CD4-positive, alpha-beta T cell (primary cell): ENCODE measurements at regions not wholly inside any gene's neighbourhood (a gene's known extent, or its start where the extent isn't known, plus 50 kb on each side); places are given as distances from the start of the nearest gene placed in this dataset.

Experiments used
- ATAC-seq: fragments of 200-7000 bp; cut with Tn5 transposase; one replicate; pipeline ENCODE4 v1.10.0; 2022; ENCODE audit warnings: mild to moderate bottlenecking; ENCODE audit not compliant: poor library complexity
- CTCF ChIA-PET: fragments of 350-600 bp; sonication (Branson Sonifier 250); formaldehyde crosslinking; loops from one replicate; lab custom pipeline; 2021; ENCODE audit warnings: antibody characterized with exemption, inconsistent platforms; lab: Charles Lee
- POLR2A ChIA-PET: fragments of 350-600 bp; sonication (Branson Sonifier 250); formaldehyde crosslinking; loops from one replicate; lab custom pipeline; 2021; ENCODE audit warnings: antibody characterized with exemption, inconsistent platforms; lab: Charles Lee
- DNase-seq, 14 experiments: peaks; one replicate each; pipeline ENCODE4 v3.0.0-alpha.2; 2013 to 2020; ENCODE audit warnings: mixed read lengths in 2 of 14
- H3K27ac ChIP-seq, 2 donors: one replicate each; pipeline versions ENCODE4 v1.5.1 to v1.7.0; 2013; ENCODE audit warnings: low read length in 2 of 2, low read depth in 1 of 2, mild to moderate bottlenecking in 1 of 2
- H3K27me3 ChIP-seq, 2 experiments: 1 replicate in 1 of 2; 2 replicates in 1 of 2; pipeline versions ENCODE4 v1.6.1 to v1.7.0; 2013; ENCODE audit warnings: low read length in 2 of 2, control low read depth in 1 of 2, mild to moderate bottlenecking in 1 of 2, moderate library complexity in 1 of 2; ENCODE audit not compliant: insufficient read depth in 2 of 2, control insufficient read depth in 1 of 2
- H3K36me3 ChIP-seq: one replicate; pipeline ENCODE4 v1.6.1; 2013; ENCODE audit warnings: low read length, control low read depth; ENCODE audit not compliant: insufficient read depth
- H3K4me1 ChIP-seq: one replicate; pipeline ENCODE4 v1.6.1; 2013; ENCODE audit warnings: low read length, control low read depth; ENCODE audit not compliant: insufficient read depth
- H3K4me3 ChIP-seq: one replicate; pipeline ENCODE4 v1.5.1; 2013; ENCODE audit warnings: mild to moderate bottlenecking, low read length, moderate library complexity
- H3K9me3 ChIP-seq, 2 experiments: 1 replicate in 1 of 2; 2 replicates in 1 of 2; pipeline versions ENCODE4 v1.6.1 to v1.7.0; 2013; ENCODE audit warnings: low read length in 2 of 2, mild to moderate bottlenecking in 2 of 2, control low read depth in 1 of 2, moderate library complexity in 1 of 2; ENCODE audit not compliant: control insufficient read depth in 1 of 2, insufficient read depth in 1 of 2
- H3K27ac Mint-ChIP-seq: one replicate; pipeline ENCODE4 v1.8.0; 2020; ENCODE audit warnings: mixed read lengths
- H3K27me3 Mint-ChIP-seq: one replicate; pipeline ENCODE4 v1.8.0; 2021; ENCODE audit warnings: mixed read lengths
- H3K36me3 Mint-ChIP-seq: one replicate; pipeline ENCODE4 v1.8.0; 2021; ENCODE audit warnings: low read depth, mixed read lengths
- H3K4me1 Mint-ChIP-seq: one replicate; pipeline ENCODE4 v1.8.0; 2021; ENCODE audit warnings: low read depth, mixed read lengths
- H3K4me3 Mint-ChIP-seq: one replicate; pipeline ENCODE4 v1.8.0; 2020; ENCODE audit warnings: mild to moderate bottlenecking, mixed read lengths
- H3K9me3 Mint-ChIP-seq: one replicate; pipeline ENCODE4 v1.8.0; 2020; ENCODE audit warnings: mixed read lengths
- CTCF ChIP-seq: fragments of 200-600 bp; IDR thresholded peaks from one replicate; pipeline ENCODE4 v1.8.0; 2022; ENCODE audit warnings: antibody characterized with exemption, mild to moderate bottlenecking
- intact Hi-C, 2 experiments: fragments of 100-400 bp; cut with DNase I in 1 of 2; cut with micrococcal nuclease in 1 of 2; formaldehyde crosslinking; loops; one replicate each; pipeline versions ENCODE4 v1.15.1 to v1.9.0; 2023 to 2025; cut with DNase I, micrococcal nuclease

- Mint-ChIP-seq H3K4me3 (no peak overlapping the region), H3K27ac (no peak overlapping the region), H3K4me1 (no peaks in the 10 kb centered on the region), H3K9me3 (no peaks in the 10 kb centered on the region), H3K27me3 (peaks cover 4% of the 10 kb centered on the region), H3K36me3 (no peaks in the 10 kb centered on the region)
- Histone ChIP-seq H3K36me3 (no peaks in the 10 kb centered on the region), H3K4me3 (no peak overlapping the region), H3K9me3 (peaks cover 0 to 4% of the 10 kb centered on the region in 2 experiments), H3K4me1 (no peaks in the 10 kb centered on the region), H3K27me3 (no peaks in the 10 kb centered on the region), H3K27ac (no peak overlapping the region)
- CTCF ChIA-PET: no interaction called here
- TF ChIP-seq CTCF: no peak
- POLR2A ChIA-PET: no interaction called here
- ATAC-seq (no peak), DNase-seq (no peak)
- intact Hi-C loops: no loop called here
Observed at GRCh38 chr7:3244241-3244814, 56.7 kb upstream of the SDK1 start.

- peaks cover 0 to 4% of the 10 kb centered on the region in 2 experiments for H3K9me3 ChIP-seq
- peaks cover 4% of the 10 kb centered on the region for H3K27me3 Mint-ChIP-seq
- ChIA-PET CTCF (no interaction called here), POLR2A (no interaction called here)
- H3K4me3 ChIP-seq: no peak overlapping the region
- no peaks in the 10 kb centered on the region for H3K9me3 Mint-ChIP-seq
- no peaks in the 10 kb centered on the region for H3K36me3 ChIP-seq
- TF ChIP-seq CTCF: no peak
- ATAC-seq: no peak
- no peaks in the 10 kb centered on the region for H3K4me1 Mint-ChIP-seq
- H3K4me1 ChIP-seq: no peaks in the 10 kb centered on the region
- no peaks in the 10 kb centered on the region for H3K36me3 Mint-ChIP-seq
- H3K4me3 Mint-ChIP-seq: no peak overlapping the region
- intact Hi-C loops: no loop called here
- DNase-seq: no peak
- H3K27ac Mint-ChIP-seq: no peak overlapping the region
- no peaks in the 10 kb centered on the region for H3K27me3 ChIP-seq
- H3K27ac ChIP-seq: no peak overlapping the region
Observed at GRCh38 chr7:3245077-3245476, 56.0 kb upstream of the SDK1 start.

GRCh38 chr7:3245721-3246120 lies 55.3 kb upstream of the SDK1 start:
- Histone ChIP-seq H3K27me3 (no peaks in the 10 kb centered on the region), H3K4me3 (no peak overlapping the region), H3K27ac (no peak overlapping the region), H3K36me3 (no peaks in the 10 kb centered on the region), H3K4me1 (no peaks in the 10 kb centered on the region), H3K9me3 (peaks cover 0 to 4% of the 10 kb centered on the region in 2 experiments)
- H3K27ac Mint-ChIP-seq: no peak overlapping the region
- no peak overlapping the region for H3K4me3 Mint-ChIP-seq
- ATAC-seq (no peak), DNase-seq (no peak)
- ChIA-PET CTCF (no interaction called here), POLR2A (no interaction called here)
- peaks cover 5% of the 10 kb centered on the region for H3K27me3 Mint-ChIP-seq
- no peaks in the 10 kb centered on the region for H3K4me1 Mint-ChIP-seq
- intact Hi-C loops: no loop called here
- TF ChIP-seq CTCF: no peak
- H3K36me3 Mint-ChIP-seq: no peaks in the 10 kb centered on the region
- H3K9me3 Mint-ChIP-seq: no peaks in the 10 kb centered on the region
